ENCODE measurements at regions not wholly inside any gene's neighbourhood (a gene's known extent, or its start where the extent isn't known, plus 50 kb on each side); places are given as distances from the start of the nearest gene placed in this dataset.
"Not testable (repeated sequence)": the region's sequence is repeated elsewhere in the genome, so short reads cannot be mapped to it uniquely, and the experiment has no call there.

- ChIA-PET CTCF (no interaction called here), POLR2A (no interaction called here)
- Mint-ChIP-seq H3K4me3 (no peak overlapping the region), H3K27ac (no peak overlapping the region), H3K4me1 (no peaks in the 10 kb centered on the region), H3K9me3 (peaks cover 4 to 30% (median 7%) of the 10 kb centered on the region in 5 donors), H3K27me3 (no peaks in the 10 kb centered on the region), H3K36me3 (no peaks in the 10 kb centered on the region)
- Histone ChIP-seq H3K36me3 (ENCODE audit: insufficient read depth, low read length) (no peaks in the 10 kb centered on the region), H3K4me3 (ENCODE audit: low read length) (no peak overlapping the region), H3K9me3 (ENCODE audit: low read length) (no peaks in the 10 kb centered on the region), H3K27me3 (ENCODE audit: insufficient read depth, low read length, poor library complexity, severe bottlenecking) (no peaks in the 10 kb centered on the region), H3K4me1 (ENCODE audit: insufficient read depth, low read length) (no peaks in the 10 kb centered on the region), H3K27ac (ENCODE audit: low read depth, low read length) (no peak overlapping the region)
- DNase-seq, result no peak
Observed at GRCh38 chr10:65234261-65234660, 1691.6 kb upstream of the LRRTM3 start.

GRCh38 chr10:65235266-65235665, 1690.6 kb upstream of the LRRTM3 start:
- Mint-ChIP-seq H3K36me3 (no peaks in the 10 kb centered on the region), H3K27me3 (no peaks in the 10 kb centered on the region), H3K4me3 (no peak overlapping the region), H3K4me1 (no peaks in the 10 kb centered on the region), H3K27ac (no peak overlapping the region), H3K9me3 (peaks cover 4 to 27% (median 7%) of the 10 kb centered on the region in 5 donors)
- H3K9me3 ChIP-seq (ENCODE audit: low read length), result no peaks in the 10 kb centered on the region
- H3K4me1 ChIP-seq (ENCODE audit: insufficient read depth, low read length), result no peaks in the 10 kb centered on the region
- H3K36me3 ChIP-seq (ENCODE audit: insufficient read depth, low read length), result no peaks in the 10 kb centered on the region
- no peak overlapping the region for H3K27ac ChIP-seq (ENCODE audit: low read depth, low read length)
- CTCF ChIA-PET, result no interaction called here
- no peak overlapping the region for H3K4me3 ChIP-seq (ENCODE audit: low read length)
- POLR2A ChIA-PET, result no interaction called here
- no peaks in the 10 kb centered on the region for H3K27me3 ChIP-seq (ENCODE audit: insufficient read depth, low read length, poor library complexity, severe bottlenecking)
- no peak for DNase-seq

- CTCF ChIA-PET, result no interaction called here
Observed at GRCh38 chr10:65235846-65236245, 1690.0 kb upstream of the LRRTM3 start.

GRCh38 chr10:65265451-65265954, 1660.3 kb upstream of the LRRTM3 start:
- no peaks in the 10 kb centered on the region for H3K9me3 ChIP-seq (ENCODE audit: low read length)
- Mint-ChIP-seq H3K27me3 (no peaks in the 10 kb centered on the region), H3K9me3 (peaks cover 9 to 19% (median 16%) of the 10 kb centered on the region in 5 donors), H3K36me3 (no peaks in the 10 kb centered on the region), H3K27ac (no peak overlapping the region), H3K4me3 (no peak overlapping the region), H3K4me1 (no peaks in the 10 kb centered on the region)
- no peaks in the 10 kb centered on the region for H3K36me3 ChIP-seq (ENCODE audit: insufficient read depth, low read length)
- DNase-seq, result no peak
- no peak overlapping the region for H3K4me3 ChIP-seq (ENCODE audit: low read length)
- H3K4me1 ChIP-seq (ENCODE audit: insufficient read depth, low read length), result no peaks in the 10 kb centered on the region
- no peaks in the 10 kb centered on the region for H3K27me3 ChIP-seq (ENCODE audit: insufficient read depth, low read length, poor library complexity, severe bottlenecking)
- CTCF ChIA-PET, result no interaction called here
- no peak overlapping the region for H3K27ac ChIP-seq (ENCODE audit: low read depth, low read length)
- POLR2A ChIA-PET, result no interaction called here

More at GRCh38 chr10:65235846-65236245, 1690.0 kb upstream of the LRRTM3 start:
- no peaks in the 10 kb centered on the region for H3K4me1 Mint-ChIP-seq
- H3K27ac Mint-ChIP-seq, result no peak overlapping the region
- Histone ChIP-seq H3K4me3 (ENCODE audit: low read length) (no peak overlapping the region), H3K27me3 (ENCODE audit: insufficient read depth, low read length, poor library complexity, severe bottlenecking) (no peaks in the 10 kb centered on the region), H3K4me1 (ENCODE audit: insufficient read depth, low read length) (no peaks in the 10 kb centered on the region), H3K9me3 (ENCODE audit: low read length) (no peaks in the 10 kb centered on the region), H3K27ac (ENCODE audit: low read depth, low read length) (no peak overlapping the region), H3K36me3 (ENCODE audit: insufficient read depth, low read length) (no peaks in the 10 kb centered on the region)
- POLR2A ChIA-PET, result no interaction called here
- H3K36me3 Mint-ChIP-seq, result no peaks in the 10 kb centered on the region
- H3K27me3 Mint-ChIP-seq, result no peaks in the 10 kb centered on the region
- H3K9me3 Mint-ChIP-seq, result peaks cover 4 to 26% (median 7%) of the 10 kb centered on the region in 5 donors
- H3K4me3 Mint-ChIP-seq, result no peak overlapping the region
- no peak for DNase-seq

- H3K36me3 Mint-ChIP-seq; H3K36me3 ChIP-seq (ENCODE audit: insufficient read depth, low read length); POLR2A ChIA-PET; H3K27me3 Mint-ChIP-seq; H3K4me3 ChIP-seq (ENCODE audit: low read length); H3K4me1 Mint-ChIP-seq; DNase-seq; H3K27me3 ChIP-seq (ENCODE audit: insufficient read depth, low read length, poor library complexity, severe bottlenecking); H3K27ac Mint-ChIP-seq; H3K4me1 ChIP-seq (ENCODE audit: insufficient read depth, low read length); H3K9me3 ChIP-seq (ENCODE audit: low read length); CTCF ChIA-PET; H3K27ac ChIP-seq (ENCODE audit: low read depth, low read length); H3K4me3 Mint-ChIP-seq: not testable (repeated sequence)
- H3K9me3 Mint-ChIP-seq, result peaks cover 0 to 12% (median 8%) of the 10 kb centered on the region in 5 donors
Observed at GRCh38 chr10:65269551-65269950, 1656.3 kb upstream of the LRRTM3 start.

- H3K27me3 ChIP-seq (ENCODE audit: insufficient read depth, low read length, poor library complexity, severe bottlenecking), result no peaks in the 10 kb centered on the region
- no peaks in the 10 kb centered on the region for H3K9me3 ChIP-seq (ENCODE audit: low read length)
- Mint-ChIP-seq H3K9me3 (peaks cover 0 to 14% (median 7%) of the 10 kb centered on the region in 5 donors), H3K4me1 (no peaks in the 10 kb centered on the region), H3K27ac (no peak overlapping the region), H3K4me3 (no peak overlapping the region), H3K36me3 (no peaks in the 10 kb centered on the region), H3K27me3 (no peaks in the 10 kb centered on the region)
- no peaks in the 10 kb centered on the region for H3K4me1 ChIP-seq (ENCODE audit: insufficient read depth, low read length)
- DNase-seq, result no peak
- H3K27ac ChIP-seq (ENCODE audit: low read depth, low read length), result no peak overlapping the region
- H3K36me3 ChIP-seq (ENCODE audit: insufficient read depth, low read length), result no peaks in the 10 kb centered on the region
- POLR2A ChIA-PET, result no interaction called here
- no peak overlapping the region for H3K4me3 ChIP-seq (ENCODE audit: low read length)
- CTCF ChIA-PET, result no interaction called here
Observed at GRCh38 chr10:65270969-65271368, 1654.9 kb upstream of the LRRTM3 start.

GRCh38 chr10:65273115-65273514, 1652.7 kb upstream of the LRRTM3 start:
- Histone ChIP-seq H3K27ac (ENCODE audit: low read depth, low read length) (no peak overlapping the region), H3K4me3 (ENCODE audit: low read length) (no peak overlapping the region), H3K36me3 (ENCODE audit: insufficient read depth, low read length) (no peaks in the 10 kb centered on the region), H3K4me1 (ENCODE audit: insufficient read depth, low read length) (no peaks in the 10 kb centered on the region), H3K27me3 (ENCODE audit: insufficient read depth, low read length, poor library complexity, severe bottlenecking) (no peaks in the 10 kb centered on the region), H3K9me3 (ENCODE audit: low read length) (no peaks in the 10 kb centered on the region)
- CTCF ChIA-PET, result no interaction called here
- no peak overlapping the region for H3K4me3 Mint-ChIP-seq
- H3K4me1 Mint-ChIP-seq, result no peaks in the 10 kb centered on the region
- POLR2A ChIA-PET, result no interaction called here
- H3K27me3 Mint-ChIP-seq, result no peaks in the 10 kb centered on the region
- peaks cover 0 to 11% (median 5%) of the 10 kb centered on the region in 5 donors for H3K9me3 Mint-ChIP-seq
- DNase-seq, result no peak
- no peak overlapping the region for H3K27ac Mint-ChIP-seq
- H3K36me3 Mint-ChIP-seq, result no peaks in the 10 kb centered on the region

- Mint-ChIP-seq H3K36me3 (no peaks in the 10 kb centered on the region), H3K27ac (no peak overlapping the region), H3K9me3 (peaks cover 3 to 19% (median 7%) of the 10 kb centered on the region in 5 donors), H3K4me1 (no peaks in the 10 kb centered on the region), H3K4me3 (no peak overlapping the region), H3K27me3 (no peaks in the 10 kb centered on the region)
- Histone ChIP-seq H3K27ac (ENCODE audit: low read depth, low read length) (no peak overlapping the region), H3K4me3 (ENCODE audit: low read length) (no peak overlapping the region), H3K36me3 (ENCODE audit: insufficient read depth, low read length) (no peaks in the 10 kb centered on the region), H3K4me1 (ENCODE audit: insufficient read depth, low read length) (no peaks in the 10 kb centered on the region), H3K27me3 (ENCODE audit: insufficient read depth, low read length, poor library complexity, severe bottlenecking) (no peaks in the 10 kb centered on the region), H3K9me3 (ENCODE audit: low read length) (no peaks in the 10 kb centered on the region)
- DNase-seq, result no peak
- ChIA-PET POLR2A (no interaction called here), CTCF (no interaction called here)
Observed at GRCh38 chr10:65275296-65275695, 1650.5 kb upstream of the LRRTM3 start.

- Histone ChIP-seq H3K27ac (ENCODE audit: low read depth, low read length) (no peak overlapping the region), H3K36me3 (ENCODE audit: insufficient read depth, low read length) (no peaks in the 10 kb centered on the region), H3K27me3 (ENCODE audit: insufficient read depth, low read length, poor library complexity, severe bottlenecking) (no peaks in the 10 kb centered on the region), H3K4me1 (ENCODE audit: insufficient read depth, low read length) (no peaks in the 10 kb centered on the region), H3K4me3 (ENCODE audit: low read length) (no peak overlapping the region), H3K9me3 (ENCODE audit: low read length) (no peaks in the 10 kb centered on the region)
- H3K27me3 Mint-ChIP-seq, result no peaks in the 10 kb centered on the region
- no peaks in the 10 kb centered on the region for H3K36me3 Mint-ChIP-seq
- no peak overlapping the region for H3K27ac Mint-ChIP-seq
- peaks cover 6 to 28% (median 9%) of the 10 kb centered on the region in 5 donors for H3K9me3 Mint-ChIP-seq
- H3K4me3 Mint-ChIP-seq, result no peak overlapping the region
- POLR2A ChIA-PET, result no interaction called here
- CTCF ChIA-PET, result no interaction called here
- DNase-seq, result no peak
- no peaks in the 10 kb centered on the region for H3K4me1 Mint-ChIP-seq
Observed at GRCh38 chr10:65284495-65285041, 1641.3 kb upstream of the LRRTM3 start.

All from CD8-positive, alpha-beta memory T cell (primary cell).